Inflammatory macrophage treated with lipopolysaccharide for 1 hour (primary cell): ENCODE measurements at regions not wholly inside any gene's neighbourhood (a gene's known extent, or its start where the extent isn't known, plus 50 kb on each side); places are given as distances from the start of the nearest gene placed in this dataset.
A peak's percentile ranks its signal among the peaks of the same experiment; 100 is the strongest.

Source experiments
- DNase-seq, 2 donors: peaks; one replicate each; pipeline ENCODE4 v3.0.0-alpha.2; 2020 to 2022

- no peak for DNase-seq
These were observed 164.6 kb upstream of the FGGY start for GRCh38 chr1:59132295-59132694.

- no peak for DNase-seq
These were observed 162.9 kb upstream of the FGGY start for GRCh38 chr1:59133997-59134396.

- no peak for DNase-seq
These were observed 161.1 kb upstream of the FGGY start for GRCh38 chr1:59135761-59136255.

GRCh38 chr1:59136541-59137275 lies 160.2 kb upstream of the FGGY start:
- DNase-seq = peak in 1 of 2 donors; percentile 86

GRCh38 chr1:59137276-59137615 lies 159.6 kb upstream of the FGGY start:
- DNase-seq = peak; percentile 37 to 93

- DNase-seq = no peak
These were observed 158.9 kb upstream of the FGGY start for GRCh38 chr1:59137968-59138367.

- DNase-seq = peak; percentile 41 to 68
These were observed 158.5 kb upstream of the FGGY start for GRCh38 chr1:59138402-59138801.

- peak; percentile 16 to 76 for DNase-seq
These were observed 157.5 kb upstream of the FGGY start for GRCh38 chr1:59139396-59139795.

- no peak for DNase-seq
These were observed 155.5 kb upstream of the FGGY start for GRCh38 chr1:59141267-59141863.

GRCh38 chr1:59142311-59143132 lies 154.4 kb upstream of the FGGY start:
- DNase-seq = peak; percentile 78 to 92

- DNase-seq = peak; percentile 80 to 91
These were observed 153.8 kb upstream of the FGGY start for GRCh38 chr1:59143133-59143487.

GRCh38 chr1:59143811-59144210 lies 153.1 kb upstream of the FGGY start:
- DNase-seq = no peak

GRCh38 chr1:59144959-59145358 lies 151.9 kb upstream of the FGGY start:
- DNase-seq = no peak

- no peak for DNase-seq
These were observed 150.8 kb upstream of the FGGY start for GRCh38 chr1:59146056-59146455.

- peak; percentile 57 to 87 for DNase-seq
These were observed 150.1 kb upstream of the FGGY start for GRCh38 chr1:59146651-59147358.

GRCh38 chr1:59149435-59149834 lies 147.5 kb upstream of the FGGY start:
- DNase-seq = no peak

GRCh38 chr1:59150577-59151386 lies 146.1 kb upstream of the FGGY start:
- peak in 1 of 2 donors; percentile 50 for DNase-seq

GRCh38 chr1:59151387-59151761 lies 145.5 kb upstream of the FGGY start:
- DNase-seq = no peak

GRCh38 chr1:59151860-59152259 lies 145.0 kb upstream of the FGGY start:
- DNase-seq = no peak

- no peak for DNase-seq
These were observed 144.4 kb upstream of the FGGY start for GRCh38 chr1:59152511-59152910.

- no peak for DNase-seq
These were observed 142.5 kb upstream of the FGGY start for GRCh38 chr1:59154401-59154800.

GRCh38 chr1:59155351-59155750 lies 141.5 kb upstream of the FGGY start:
- no peak for DNase-seq
